D721Med (cell line): ENCODE measurements at regions not wholly inside any gene's neighbourhood (a gene's known extent, or its start where the extent isn't known, plus 50 kb on each side); places are given as distances from the start of the nearest gene placed in this dataset.
A peak's percentile ranks its signal among the peaks of the same experiment; 100 is the strongest.

Experiments used
- DNase-seq: peaks from one replicate; pipeline ENCODE4 v3.0.0; 2011; ENCODE audit warnings: low spot score; ENCODE audit not compliant: insufficient read length
- FAIRE-seq: peaks from 2 replicates; lab custom pipeline; 2011; peaks lifted over from hg19 to GRCh38; lab: Jason Lieb, UNC
- TF ChIP-seq, protein P1 (sequence below): IDR thresholded peaks from 2 replicates; pipeline ENCODE4 v1.5.1; 2012; ENCODE audit warnings: mild to moderate bottlenecking, control low read depth; ENCODE audit not compliant: insufficient read depth; ENCODE audit errors: missing control alignments

DNA sequence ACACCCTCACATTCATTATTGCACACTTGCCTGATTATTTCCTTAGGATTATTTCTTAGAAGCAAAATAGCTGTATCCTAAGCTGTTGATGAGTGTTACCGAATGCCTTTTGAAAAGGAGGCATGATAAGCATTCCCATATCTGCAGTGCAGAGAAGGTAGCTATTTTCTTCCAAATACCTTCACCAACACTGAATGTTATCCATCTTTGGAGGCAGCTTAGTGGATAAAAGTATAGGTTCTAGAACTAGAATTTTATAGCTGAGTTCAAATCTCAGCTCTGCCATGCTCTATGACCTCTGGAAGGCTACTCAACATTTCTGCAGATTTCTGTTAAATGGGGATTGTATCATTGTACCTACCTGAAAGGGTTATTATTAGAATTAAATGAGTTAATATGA, 185.0 kb upstream of the CCDC150 start:
- no peak for FAIRE-seq
- DNase-seq = no peak
- TF ChIP-seq, protein P1, sequence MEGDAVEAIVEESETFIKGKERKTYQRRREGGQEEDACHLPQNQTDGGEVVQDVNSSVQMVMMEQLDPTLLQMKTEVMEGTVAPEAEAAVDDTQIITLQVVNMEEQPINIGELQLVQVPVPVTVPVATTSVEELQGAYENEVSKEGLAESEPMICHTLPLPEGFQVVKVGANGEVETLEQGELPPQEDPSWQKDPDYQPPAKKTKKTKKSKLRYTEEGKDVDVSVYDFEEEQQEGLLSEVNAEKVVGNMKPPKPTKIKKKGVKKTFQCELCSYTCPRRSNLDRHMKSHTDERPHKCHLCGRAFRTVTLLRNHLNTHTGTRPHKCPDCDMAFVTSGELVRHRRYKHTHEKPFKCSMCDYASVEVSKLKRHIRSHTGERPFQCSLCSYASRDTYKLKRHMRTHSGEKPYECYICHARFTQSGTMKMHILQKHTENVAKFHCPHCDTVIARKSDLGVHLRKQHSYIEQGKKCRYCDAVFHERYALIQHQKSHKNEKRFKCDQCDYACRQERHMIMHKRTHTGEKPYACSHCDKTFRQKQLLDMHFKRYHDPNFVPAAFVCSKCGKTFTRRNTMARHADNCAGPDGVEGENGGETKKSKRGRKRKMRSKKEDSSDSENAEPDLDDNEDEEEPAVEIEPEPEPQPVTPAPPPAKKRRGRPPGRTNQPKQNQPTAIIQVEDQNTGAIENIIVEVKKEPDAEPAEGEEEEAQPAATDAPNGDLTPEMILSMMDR = no peak

DNA sequence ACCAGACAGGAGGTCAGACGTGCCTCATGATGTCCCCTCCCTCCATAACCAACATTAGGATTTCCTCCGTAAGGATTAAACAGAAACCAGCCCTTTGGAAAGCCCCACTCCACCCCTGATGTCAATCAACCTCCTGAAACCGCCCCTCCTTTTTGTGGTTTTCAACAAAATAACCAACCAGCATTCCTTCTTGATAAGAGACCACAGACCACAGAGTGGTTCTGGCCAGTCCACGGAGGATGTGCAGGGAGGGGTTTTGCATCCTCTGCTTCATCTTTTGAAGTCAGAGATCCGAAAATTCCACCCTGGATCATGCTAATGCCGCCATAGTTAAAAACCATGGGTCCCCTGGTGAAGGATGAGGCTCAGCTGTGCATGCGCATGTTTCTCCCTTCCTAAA, 180.0 kb upstream of the CCDC150 start:
- FAIRE-seq (no peak), DNase-seq (no peak)
- TF ChIP-seq, protein P1 = no peak

DNA sequence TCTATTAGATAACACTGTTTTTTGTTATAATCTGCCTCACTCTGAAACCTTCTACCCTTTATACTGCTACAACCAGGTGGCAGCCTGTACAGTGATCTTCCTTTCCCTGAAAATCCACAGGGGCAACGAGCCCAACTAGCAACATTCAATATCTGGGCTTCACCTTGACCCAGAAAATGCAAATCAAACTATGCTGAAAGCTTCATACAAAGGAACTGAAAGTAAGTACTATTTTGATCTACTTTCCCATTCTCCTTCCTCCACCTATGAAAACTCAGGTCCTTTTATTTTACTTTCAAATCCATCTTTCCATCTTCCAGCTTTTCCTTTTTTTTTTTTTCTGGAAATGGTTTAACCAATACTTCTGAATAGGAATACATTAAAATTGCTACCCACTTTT, 175.8 kb upstream of the CCDC150 start:
- no peak for FAIRE-seq
- DNase-seq = no peak
- TF ChIP-seq, protein P1 = no peak

GRCh38 chr2:196464311-196464710, 175.2 kb upstream of the CCDC150 start:
- DNase-seq (no peak), FAIRE-seq (no peak)
- TF ChIP-seq, protein P1 = no peak

DNA sequence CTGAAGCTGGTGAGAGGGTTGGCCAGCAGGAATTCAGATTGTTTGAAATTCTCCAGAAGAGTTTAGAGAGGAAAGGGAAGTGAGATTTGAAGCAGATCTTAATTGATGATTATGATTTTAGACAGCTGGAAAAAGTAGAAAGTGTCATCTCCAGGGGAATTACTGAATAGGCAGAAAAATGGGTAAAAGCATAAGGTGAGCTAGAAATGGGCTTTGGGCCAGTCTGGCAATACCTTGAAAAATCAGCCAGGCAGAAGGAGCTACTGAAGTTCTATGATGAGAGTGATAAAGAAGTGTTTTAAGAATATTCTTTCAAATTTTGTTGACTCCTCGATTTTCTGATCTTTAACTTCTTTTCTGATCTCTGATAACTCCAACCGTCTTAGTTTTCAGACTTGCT, 172.9 kb upstream of the CCDC150 start:
- TF ChIP-seq, protein P1 = no peak
- FAIRE-seq = no peak
- no peak for DNase-seq

- TF ChIP-seq, protein P1 = peak; percentile 30
- FAIRE-seq (no peak), DNase-seq (no peak)
These were observed 171.1 kb upstream of the CCDC150 start for GRCh38 chr2:196468394-196468793.

DNA sequence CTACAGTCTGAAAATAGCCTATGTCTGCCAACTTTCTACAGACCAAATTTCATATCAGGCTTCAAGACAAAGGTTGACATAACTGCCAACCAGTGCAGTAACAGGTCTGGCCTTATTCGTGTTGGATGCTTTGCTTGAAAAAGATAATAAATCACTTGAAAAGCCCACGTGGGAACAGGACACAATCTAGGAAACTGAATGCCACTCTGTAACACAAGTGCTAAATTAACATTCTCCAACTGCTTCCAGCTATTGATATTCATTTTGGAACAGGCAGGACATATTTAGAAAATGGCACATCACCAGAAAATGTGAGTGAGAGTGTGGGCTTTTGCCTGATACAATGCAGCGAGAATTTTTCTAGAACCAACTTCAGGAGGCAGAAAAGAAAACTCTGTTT, 165.9 kb upstream of the CCDC150 start:
- no peak for FAIRE-seq
- TF ChIP-seq, protein P1 = no peak
- DNase-seq = no peak
